HFFc6 (cell line): ENCODE measurements at regions not wholly inside any gene's neighbourhood (a gene's known extent, or its start where the extent isn't known, plus 50 kb on each side); places are given as distances from the start of the nearest gene placed in this dataset.
A peak's percentile ranks its signal among the peaks of the same experiment; 100 is the strongest.
"Not testable (repeated sequence)": the region's sequence is repeated elsewhere in the genome, so short reads cannot be mapped to it uniquely, and the experiment has no call there.

Experiments
- DNase-seq: peaks from one replicate; pipeline ENCODE4 v3.0.0-alpha.2; 2018
- H3K27ac Mint-ChIP-seq: 2 replicates; pipeline ENCODE4 v1.8.0; 2020; ENCODE audit warnings: mild to moderate bottlenecking, mixed read lengths
- H3K27me3 Mint-ChIP-seq: 2 replicates; pipeline ENCODE4 v1.8.0; 2021; ENCODE audit warnings: mild to moderate bottlenecking, moderate library complexity, mixed read lengths; ENCODE audit not compliant: insufficient read depth
- H3K36me3 Mint-ChIP-seq: 2 replicates; pipeline ENCODE4 v1.8.0; 2021; ENCODE audit warnings: low read depth, mixed read lengths
- H3K4me1 Mint-ChIP-seq: 2 replicates; pipeline ENCODE4 v1.8.0; 2020; ENCODE audit warnings: low read depth, mixed read lengths
- H3K4me3 Mint-ChIP-seq: 2 replicates; pipeline ENCODE4 v1.8.0; 2020; ENCODE audit warnings: mild to moderate bottlenecking, moderate library complexity, mixed read lengths
- H3K9me3 Mint-ChIP-seq: 2 replicates; pipeline ENCODE4 v1.8.0; 2020; ENCODE audit warnings: mild to moderate bottlenecking, mixed read lengths
- TF ChIP-seq, protein P1 (sequence below): fragments of 200-600 bp; sonication (generic); IDR thresholded peaks from 2 replicates; pipeline ENCODE4 v1.5.0; 2021; ENCODE audit warnings: antibody characterized with exemption, mild to moderate bottlenecking

DNA sequence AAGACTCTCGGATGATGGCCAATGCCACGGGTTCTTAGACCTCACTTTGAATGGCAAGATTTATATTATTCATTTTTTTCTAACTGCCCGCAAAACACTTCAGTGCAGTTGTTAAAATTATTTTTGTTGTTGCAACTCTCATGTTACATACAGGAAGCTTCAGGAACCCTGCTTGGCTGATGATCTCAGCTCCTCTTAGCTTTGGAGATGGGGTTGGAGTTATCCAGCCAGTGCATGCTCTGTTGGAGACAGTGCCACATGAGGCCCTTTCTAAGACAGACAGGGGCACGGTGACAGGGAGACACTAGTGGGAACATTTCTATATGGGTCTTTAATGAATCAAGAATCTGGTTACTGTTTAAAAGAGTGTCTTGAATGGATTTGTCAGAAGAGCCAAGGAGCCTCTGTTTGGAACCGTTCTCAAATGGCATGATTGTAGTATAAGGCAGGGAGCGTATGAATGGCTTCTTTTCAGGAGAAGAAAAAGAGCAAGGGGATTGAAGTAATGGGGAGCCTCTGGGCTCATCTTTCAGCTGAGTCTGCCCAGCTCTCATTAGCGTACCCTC is 61.9 kb upstream of the ENPP6 start:
- H3K4me3 Mint-ChIP-seq = no peak overlapping the region
- H3K4me1 Mint-ChIP-seq = peaks cover 8% of the 10 kb centered on the region
- TF ChIP-seq, protein P1, sequence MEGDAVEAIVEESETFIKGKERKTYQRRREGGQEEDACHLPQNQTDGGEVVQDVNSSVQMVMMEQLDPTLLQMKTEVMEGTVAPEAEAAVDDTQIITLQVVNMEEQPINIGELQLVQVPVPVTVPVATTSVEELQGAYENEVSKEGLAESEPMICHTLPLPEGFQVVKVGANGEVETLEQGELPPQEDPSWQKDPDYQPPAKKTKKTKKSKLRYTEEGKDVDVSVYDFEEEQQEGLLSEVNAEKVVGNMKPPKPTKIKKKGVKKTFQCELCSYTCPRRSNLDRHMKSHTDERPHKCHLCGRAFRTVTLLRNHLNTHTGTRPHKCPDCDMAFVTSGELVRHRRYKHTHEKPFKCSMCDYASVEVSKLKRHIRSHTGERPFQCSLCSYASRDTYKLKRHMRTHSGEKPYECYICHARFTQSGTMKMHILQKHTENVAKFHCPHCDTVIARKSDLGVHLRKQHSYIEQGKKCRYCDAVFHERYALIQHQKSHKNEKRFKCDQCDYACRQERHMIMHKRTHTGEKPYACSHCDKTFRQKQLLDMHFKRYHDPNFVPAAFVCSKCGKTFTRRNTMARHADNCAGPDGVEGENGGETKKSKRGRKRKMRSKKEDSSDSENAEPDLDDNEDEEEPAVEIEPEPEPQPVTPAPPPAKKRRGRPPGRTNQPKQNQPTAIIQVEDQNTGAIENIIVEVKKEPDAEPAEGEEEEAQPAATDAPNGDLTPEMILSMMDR = no peak
- H3K36me3 Mint-ChIP-seq = peaks cover 9% of the 10 kb centered on the region
- H3K27me3 Mint-ChIP-seq = peaks cover 1% of the 10 kb centered on the region
- H3K9me3 Mint-ChIP-seq = peaks cover 10% of the 10 kb centered on the region
- DNase-seq = no peak
- H3K27ac Mint-ChIP-seq = no peak overlapping the region

DNA sequence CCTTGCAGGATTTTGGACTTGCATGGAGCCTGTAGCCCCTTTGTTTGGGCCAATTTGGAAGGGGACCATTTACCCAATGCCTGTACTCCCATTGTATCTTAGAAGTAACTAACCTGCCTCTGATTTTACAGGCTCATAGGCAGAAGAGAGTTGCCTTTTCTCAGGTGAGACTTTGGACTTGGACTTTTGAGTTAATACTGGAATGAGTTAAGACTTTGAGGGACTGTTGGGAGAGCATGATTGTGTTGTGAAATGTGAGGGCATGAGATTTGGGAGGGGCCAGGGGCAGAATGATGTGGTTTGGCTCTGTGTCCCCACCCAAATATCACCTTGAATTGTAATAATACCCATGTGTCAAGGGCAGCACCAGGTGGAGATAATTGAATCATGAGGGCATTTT is 60.1 kb upstream of the ENPP6 start:
- not testable (repeated sequence) for H3K9me3 Mint-ChIP-seq, H3K27me3 Mint-ChIP-seq, DNase-seq, H3K27ac Mint-ChIP-seq, H3K4me3 Mint-ChIP-seq, H3K36me3 Mint-ChIP-seq
- H3K4me1 Mint-ChIP-seq = peaks cover 16% of the 10 kb centered on the region

DNA sequence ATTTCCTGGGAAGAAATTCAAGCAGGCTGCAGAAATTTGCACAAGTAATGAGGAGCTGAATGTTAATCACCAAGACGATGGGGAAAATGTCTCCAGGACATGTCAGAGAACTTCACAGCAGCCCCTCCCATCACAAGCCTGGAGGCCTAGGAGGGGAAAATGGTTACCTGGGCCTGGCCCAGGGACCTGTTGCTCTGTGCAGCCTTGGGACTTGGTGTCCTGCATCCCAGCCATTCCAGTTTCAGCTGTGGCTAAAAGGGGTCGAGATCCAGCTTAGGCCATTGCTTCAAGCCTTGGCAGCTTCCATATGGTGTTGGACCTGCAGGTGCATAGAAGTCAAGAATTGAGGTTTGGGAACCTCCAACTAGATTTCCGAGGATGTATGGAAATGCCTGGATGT is 59.3 kb upstream of the ENPP6 start:
- not testable (repeated sequence) for H3K4me3 Mint-ChIP-seq, H3K27me3 Mint-ChIP-seq, DNase-seq, H3K36me3 Mint-ChIP-seq, H3K9me3 Mint-ChIP-seq, H3K27ac Mint-ChIP-seq
- H3K4me1 Mint-ChIP-seq = peaks cover 16% of the 10 kb centered on the region

DNA sequence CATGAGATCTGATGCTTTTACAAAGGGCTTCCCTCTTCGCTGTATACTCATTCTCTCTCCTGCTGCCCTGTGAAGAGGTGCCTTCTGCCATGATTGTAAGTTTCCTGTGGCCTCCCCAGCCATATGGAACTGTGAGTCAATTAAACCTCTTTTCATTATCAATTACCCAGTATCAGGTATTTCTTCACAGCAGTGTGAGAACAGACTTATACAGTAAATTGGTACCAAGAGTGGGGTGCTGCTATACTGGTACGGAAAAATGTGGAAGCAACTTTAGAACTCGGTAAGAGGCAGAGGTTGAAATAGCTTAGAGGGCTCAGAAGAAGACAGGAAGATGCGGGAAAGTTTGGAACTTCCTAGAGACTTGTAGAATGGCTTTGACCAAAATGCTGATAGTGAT is 58.7 kb upstream of the ENPP6 start:
- H3K27ac Mint-ChIP-seq, H3K9me3 Mint-ChIP-seq, H3K4me3 Mint-ChIP-seq, H3K27me3 Mint-ChIP-seq, DNase-seq, H3K36me3 Mint-ChIP-seq: not testable (repeated sequence)
- H3K4me1 Mint-ChIP-seq = peaks cover 16% of the 10 kb centered on the region

DNA sequence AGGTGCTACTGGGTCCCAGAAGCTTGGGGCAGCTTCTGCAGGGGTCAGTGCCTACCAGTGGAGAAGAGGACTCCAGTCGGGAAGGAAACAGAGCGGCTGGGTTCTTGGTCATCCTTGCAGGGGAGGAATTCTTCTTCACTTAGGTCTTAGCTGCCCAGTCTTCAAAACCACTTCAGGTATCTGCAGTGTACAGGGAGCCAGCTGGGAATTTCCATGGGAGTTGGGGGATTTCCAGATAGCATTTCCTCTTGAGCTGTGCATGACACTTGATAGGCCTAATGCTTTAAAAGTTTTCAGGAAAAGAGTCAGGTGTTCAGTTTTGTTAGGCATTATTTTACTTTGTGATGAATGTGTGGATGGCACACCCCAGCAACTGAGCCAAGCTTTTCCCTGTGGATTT is 58.1 kb upstream of the ENPP6 start:
- no peak overlapping the region for H3K4me3 Mint-ChIP-seq
- TF ChIP-seq, protein P1 = no peak
- DNase-seq = no peak
- H3K9me3 Mint-ChIP-seq = peaks cover 10% of the 10 kb centered on the region
- no peak overlapping the region for H3K27ac Mint-ChIP-seq
- H3K36me3 Mint-ChIP-seq = peaks cover 9% of the 10 kb centered on the region
- peaks cover 1% of the 10 kb centered on the region for H3K27me3 Mint-ChIP-seq
- peaks cover 16% of the 10 kb centered on the region for H3K4me1 Mint-ChIP-seq

DNA sequence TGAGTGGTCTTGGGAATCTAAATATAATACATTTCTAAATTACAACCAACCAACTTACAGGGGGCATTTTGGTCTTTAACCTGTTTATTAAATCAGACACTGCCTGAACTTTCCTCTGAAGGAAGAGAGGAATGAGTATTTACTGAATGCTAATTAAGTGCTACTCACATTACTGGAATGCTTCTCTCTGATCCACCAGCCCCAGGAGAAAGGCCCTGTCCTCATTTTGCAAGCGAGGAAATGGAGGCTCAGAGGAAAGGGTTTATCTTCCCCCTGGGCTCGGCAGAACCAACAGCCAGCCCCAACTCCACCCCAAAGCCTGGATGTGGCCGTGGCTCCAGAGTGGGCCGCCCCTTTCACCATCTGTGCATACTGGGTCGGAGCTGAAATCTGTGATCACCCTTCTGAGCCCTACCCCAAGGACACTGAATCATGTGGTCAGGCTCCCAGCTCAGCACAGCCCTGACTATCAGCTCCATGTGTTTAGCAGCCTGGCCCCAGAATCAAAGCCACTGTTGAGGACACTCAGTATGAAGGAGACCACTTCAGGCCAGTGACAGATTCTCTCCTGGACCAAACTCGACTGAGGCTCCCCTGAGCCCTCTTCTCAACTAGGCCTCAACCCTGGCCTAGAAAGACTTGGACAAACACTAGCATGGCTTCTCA is 56.7 kb upstream of the ENPP6 start:
- H3K27me3 Mint-ChIP-seq = peaks cover 1% of the 10 kb centered on the region
- peak; percentile 48 for DNase-seq
- no peak overlapping the region for H3K4me3 Mint-ChIP-seq
- H3K9me3 Mint-ChIP-seq = peaks cover 10% of the 10 kb centered on the region
- peaks cover 29% of the 10 kb centered on the region for H3K4me1 Mint-ChIP-seq
- H3K27ac Mint-ChIP-seq = peak overlapping the region; percentile 91
- TF ChIP-seq, protein P1 = no peak
- peaks cover 9% of the 10 kb centered on the region for H3K36me3 Mint-ChIP-seq
